ENCODE measurements at regions not wholly inside any gene's neighbourhood (a gene's known extent, or its start where the extent isn't known, plus 50 kb on each side); places are given as distances from the start of the nearest gene placed in this dataset.

GRCh38 chr2:7646661-7647060 lies 729.4 kb downstream of the RNF144A start:
- no peak for TF ChIP-seq REST (IDR thresholded peaks at IDR 0.05)
- TF ChIP-seq, protein P1, sequence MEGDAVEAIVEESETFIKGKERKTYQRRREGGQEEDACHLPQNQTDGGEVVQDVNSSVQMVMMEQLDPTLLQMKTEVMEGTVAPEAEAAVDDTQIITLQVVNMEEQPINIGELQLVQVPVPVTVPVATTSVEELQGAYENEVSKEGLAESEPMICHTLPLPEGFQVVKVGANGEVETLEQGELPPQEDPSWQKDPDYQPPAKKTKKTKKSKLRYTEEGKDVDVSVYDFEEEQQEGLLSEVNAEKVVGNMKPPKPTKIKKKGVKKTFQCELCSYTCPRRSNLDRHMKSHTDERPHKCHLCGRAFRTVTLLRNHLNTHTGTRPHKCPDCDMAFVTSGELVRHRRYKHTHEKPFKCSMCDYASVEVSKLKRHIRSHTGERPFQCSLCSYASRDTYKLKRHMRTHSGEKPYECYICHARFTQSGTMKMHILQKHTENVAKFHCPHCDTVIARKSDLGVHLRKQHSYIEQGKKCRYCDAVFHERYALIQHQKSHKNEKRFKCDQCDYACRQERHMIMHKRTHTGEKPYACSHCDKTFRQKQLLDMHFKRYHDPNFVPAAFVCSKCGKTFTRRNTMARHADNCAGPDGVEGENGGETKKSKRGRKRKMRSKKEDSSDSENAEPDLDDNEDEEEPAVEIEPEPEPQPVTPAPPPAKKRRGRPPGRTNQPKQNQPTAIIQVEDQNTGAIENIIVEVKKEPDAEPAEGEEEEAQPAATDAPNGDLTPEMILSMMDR (IDR thresholded peaks at IDR 0.05) = no peak
